HS-5 (cell line): ENCODE measurements at regions not wholly inside any gene's neighbourhood (a gene's known extent, or its start where the extent isn't known, plus 50 kb on each side); places are given as distances from the start of the nearest gene placed in this dataset.
"Not testable (repeated sequence)": the region's sequence is repeated elsewhere in the genome, so short reads cannot be mapped to it uniquely, and the experiment has no call there.

Source experiments
- DNase-seq: peaks from one replicate; pipeline ENCODE4 v3.0.0-alpha.2; 2012; ENCODE audit warnings: low read depth

DNA sequence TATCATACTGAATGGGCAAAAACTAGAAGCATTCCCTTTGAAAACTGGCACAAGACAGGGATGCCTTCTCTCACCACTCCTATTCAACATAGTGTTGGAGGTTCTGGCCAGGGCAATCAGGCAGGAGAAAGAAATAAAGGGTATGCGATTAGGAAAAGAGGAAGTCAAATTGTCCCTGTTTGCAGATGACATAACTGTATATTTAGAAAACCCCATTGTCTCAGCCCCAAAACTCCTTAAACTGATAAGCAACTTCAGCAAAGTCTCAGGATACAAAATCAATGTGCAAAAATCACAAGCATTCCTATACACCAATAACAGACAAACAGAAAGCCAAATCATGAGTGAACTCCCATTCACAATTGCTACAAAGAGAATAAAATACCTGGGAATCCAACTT is 52.5 kb upstream of the CCDC71L start:
- DNase-seq = not testable (repeated sequence)

DNA sequence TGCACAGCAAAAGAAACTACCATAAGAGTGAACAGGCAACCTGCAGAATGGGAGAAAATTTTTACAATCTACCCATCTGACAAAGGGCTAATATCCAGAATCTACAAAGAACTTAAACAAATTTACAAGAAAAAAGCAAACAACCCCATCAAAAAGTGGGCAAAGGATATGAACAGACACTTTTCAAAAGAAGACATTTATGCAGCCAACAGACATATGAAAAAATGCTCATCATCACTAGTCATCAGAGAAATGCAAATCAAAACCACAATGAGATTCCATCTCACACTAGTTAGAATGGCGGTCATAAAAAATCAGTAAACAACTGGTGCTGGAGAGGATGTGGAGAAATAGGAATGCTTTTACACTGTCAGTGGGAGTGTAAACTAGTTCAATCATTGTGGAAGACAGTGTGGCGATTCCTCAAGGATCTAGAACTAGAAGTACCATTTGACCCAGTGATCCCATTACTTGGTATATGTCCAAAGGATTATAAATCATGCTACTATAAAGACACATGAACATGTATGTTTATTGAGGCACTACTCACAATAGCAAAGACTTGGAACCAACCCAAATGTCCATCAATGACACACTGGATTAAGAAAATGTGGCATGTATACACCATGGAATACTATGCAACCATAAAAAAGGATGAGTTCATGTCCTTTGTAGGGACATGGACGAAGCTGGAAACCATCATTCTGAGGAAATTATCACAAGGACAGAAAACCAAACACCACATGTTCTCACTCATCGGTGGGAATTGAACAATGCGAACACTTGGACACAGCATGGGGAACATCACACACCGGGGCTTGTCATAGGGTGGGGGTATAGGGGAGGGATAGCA is 53.9 kb upstream of the CCDC71L start:
- not testable (repeated sequence) for DNase-seq

DNA sequence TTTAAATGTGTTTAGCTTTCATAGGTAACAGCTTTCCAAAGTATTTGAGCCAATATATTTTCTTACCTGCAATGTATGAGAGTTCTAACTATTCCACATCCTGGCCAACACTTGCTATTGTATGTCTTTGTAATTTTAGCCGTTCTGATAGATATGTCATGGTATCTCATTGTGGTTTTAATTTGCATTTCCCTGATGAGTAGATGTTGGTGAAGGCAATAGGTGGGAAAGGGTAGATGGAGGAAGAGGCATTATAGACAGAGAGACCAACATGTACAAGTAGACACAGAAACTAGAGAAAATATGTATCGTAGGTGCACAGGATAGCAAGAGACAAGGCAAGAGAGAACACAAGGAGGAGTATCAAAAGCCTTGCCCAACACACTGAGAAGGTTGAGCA is 54.8 kb upstream of the CCDC71L start:
- no peak for DNase-seq

DNA sequence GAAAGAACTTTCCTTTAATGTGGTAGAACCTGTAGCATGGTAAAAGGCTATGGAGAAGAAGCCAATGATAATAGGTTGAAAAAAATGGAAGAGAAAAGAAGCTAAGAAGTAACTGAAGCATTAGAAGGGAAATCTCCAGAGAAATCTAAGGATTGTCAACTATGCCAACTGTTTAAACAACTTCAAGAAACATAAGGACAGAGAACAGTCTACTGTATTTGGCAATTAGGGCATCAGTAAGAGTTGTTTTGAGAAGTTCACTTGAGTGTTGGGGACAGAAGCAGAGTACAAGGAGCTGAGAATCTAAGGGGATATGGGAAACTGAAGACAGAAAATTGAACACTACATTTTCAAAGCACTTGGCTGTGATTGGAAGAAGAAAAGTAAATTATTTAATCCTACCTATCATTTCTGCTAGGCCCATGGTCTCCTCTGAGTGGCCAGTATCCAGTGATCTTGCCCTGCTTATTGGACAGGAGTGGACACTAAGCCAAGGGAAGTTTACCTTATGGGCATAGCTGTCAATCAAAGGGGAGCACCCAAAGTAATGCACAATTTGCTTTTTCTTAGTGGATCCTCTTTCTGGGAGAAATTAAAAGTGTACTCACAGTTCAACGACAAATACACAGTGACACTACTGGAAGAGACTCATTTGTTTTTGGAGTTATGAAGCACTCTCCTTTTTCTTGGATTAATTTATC is 56.4 kb upstream of the CCDC71L start:
- no peak for DNase-seq

DNA sequence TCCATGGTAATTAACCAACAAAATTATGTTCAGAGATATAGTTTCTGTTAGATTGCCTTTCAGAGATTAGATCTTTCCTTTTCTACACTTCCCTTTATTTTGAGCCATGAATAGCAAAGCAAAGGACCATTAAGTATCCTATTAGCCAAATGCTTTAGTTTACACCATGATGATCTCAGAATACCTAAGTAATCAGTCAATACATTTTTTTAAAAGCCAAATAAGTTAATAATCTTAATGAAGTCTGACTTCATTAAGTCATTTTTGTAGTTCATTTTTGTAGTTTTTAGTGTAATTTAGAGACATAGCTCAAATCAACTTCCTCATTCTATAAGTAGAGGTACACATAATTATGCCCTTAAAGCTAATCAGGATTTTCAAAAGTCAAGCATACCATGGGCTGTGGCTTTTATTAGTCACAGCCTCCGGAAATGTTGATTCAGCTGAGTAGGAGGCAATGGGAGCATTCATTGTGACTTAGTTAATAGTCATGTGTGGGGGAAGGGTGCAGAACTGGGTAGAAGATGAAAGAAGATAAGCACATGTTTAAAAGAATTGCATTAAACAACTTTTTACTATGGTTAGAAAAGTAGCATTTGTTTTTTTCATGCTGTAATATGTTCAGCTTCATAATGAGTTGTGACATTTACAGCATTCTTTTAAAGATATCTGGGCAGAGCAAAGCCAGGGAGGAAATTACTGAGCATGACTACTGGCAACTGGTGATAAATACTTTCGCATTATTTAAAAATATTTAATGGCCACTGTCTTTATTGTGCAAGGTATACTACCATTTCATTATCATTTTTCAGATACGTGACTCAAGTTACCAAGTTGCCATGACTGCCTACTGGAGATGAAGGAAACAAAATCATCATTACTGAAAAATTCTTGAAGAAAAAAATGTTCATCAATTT is 57.3 kb upstream of the CCDC71L start:
- peak; percentile 87 for DNase-seq

DNA sequence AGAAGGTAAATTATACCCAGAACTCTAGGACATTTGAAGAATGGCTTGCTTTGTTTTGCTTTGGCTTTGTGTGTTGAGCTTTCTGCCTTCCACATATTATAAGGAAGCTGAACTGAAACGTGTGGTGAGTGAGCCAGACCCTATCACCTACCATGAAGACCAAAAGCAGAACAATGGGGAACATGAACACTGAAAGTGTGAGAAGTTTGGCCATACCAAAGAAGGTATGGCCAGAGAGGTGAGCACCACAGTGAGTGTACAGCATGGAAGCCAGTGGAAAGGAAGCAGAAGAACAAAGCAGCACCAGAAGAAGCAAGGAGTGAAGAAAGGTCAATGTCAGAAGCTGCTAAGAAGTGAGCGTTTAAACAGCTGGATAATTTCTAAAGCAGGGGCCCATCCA is 59.7 kb upstream of the CCDC71L start:
- DNase-seq = no peak

DNA sequence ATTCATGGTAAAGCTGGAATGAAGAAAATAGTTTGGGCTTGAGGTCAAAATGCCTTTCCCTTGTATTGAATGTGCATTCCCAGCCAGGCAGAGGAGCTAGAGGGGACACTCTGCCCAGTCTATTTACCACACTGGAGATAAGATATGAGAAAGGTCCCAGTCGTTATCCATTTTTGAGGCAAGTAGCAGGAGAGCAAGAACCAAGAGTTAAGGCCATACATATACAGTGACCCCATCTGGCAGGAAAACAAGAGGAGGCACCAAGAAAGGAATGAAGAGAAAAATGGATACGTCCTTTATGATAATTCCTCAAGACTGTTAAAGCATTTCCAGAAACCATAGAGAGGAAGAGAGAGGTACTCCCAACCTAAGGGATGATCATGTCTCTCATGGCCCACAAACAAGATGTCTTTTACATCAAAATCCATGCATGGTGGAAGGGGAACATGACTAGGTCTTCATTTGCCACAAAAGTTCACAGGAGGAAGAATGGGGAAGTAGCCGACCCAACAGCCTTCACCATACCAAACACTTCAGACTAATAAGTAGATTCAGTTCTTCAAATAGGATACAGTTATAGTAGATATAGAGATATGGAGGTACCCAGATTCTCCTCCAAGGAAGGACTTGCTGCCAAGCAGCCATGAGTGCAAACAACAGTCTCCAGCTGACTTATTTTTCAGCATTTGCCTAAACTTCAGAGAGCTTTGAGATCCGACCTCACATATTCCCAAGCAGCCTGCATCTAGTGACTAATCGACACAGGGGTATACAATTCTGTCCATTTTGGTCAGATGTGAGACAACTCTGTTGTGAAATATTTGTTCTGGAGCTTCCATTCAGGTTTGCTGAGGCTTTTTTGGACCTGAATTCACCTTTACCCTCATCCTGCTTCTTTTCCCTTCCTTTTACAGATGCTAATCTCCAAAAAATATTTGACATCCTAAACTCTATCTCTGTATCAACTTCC is 61.1 kb upstream of the CCDC71L start:
- no peak for DNase-seq

DNA sequence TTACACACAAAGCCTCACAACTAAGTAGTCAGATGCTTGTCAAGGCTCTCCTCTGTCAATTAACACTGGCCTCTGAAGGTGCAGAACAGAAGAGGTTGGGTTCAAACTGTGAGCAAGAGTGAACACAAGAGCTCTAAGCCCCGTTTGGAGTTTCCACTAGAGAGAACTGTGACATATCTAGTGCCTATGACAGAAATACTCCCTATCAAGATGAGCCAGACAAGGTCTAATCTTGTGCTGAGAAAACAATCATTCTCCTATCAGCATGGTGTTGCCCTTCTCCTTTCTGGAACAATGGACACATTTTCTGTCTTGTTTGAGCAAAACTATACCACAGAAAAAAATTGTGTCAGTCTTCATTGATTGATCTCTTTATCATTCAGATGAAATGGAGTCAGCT is 62.4 kb upstream of the CCDC71L start:
- no peak for DNase-seq

DNA sequence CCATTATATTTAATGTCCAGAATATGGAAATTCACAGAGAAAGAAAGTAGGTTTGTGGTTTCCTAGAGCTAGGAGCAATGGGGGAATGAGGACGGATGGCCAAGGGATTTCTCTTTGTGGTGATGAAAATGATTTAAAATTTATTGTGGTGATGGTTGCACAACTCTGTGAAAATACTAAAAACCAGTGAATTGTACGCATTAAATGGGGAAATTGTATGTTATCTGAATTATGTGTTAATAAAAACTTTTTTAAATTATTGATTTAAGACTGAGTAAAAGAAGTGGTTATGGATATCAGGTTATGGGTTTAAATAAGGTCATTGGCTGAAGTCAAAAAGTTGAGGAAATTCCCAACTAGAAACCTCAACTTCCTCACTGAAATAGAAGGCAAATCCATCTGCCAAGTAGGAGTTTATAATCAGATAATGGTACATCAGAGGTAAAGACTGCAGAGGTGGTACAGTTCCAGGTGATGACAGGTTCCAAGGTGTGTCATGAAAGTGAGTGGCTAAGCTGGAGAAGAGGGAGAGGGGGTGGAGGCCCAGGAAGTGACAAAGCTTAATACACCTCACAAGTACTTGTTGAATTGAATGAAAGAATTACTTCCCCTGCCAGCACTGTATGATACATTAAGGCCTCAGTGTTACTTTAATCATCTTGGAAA is 68.9 kb upstream of the CCDC71L start:
- DNase-seq = no peak

DNA sequence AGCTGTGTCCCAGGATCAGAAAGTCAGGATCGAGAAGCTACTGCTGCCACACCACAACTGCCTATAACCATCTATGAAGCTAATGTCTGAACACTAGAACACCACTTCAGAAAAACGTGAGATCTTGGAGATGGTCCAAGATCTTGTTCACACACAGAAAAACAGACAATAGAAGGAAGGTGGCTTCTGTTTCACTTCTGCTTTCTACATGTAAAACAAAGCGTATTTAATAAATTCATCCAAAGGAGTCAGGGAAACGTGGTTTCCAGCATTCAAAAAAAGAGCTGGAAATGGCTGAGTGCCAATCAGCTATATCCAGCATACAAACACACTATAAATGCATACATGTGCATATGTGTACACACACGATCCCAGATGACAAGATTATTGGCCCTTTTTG is 70.2 kb upstream of the CCDC71L start:
- no peak for DNase-seq

DNA sequence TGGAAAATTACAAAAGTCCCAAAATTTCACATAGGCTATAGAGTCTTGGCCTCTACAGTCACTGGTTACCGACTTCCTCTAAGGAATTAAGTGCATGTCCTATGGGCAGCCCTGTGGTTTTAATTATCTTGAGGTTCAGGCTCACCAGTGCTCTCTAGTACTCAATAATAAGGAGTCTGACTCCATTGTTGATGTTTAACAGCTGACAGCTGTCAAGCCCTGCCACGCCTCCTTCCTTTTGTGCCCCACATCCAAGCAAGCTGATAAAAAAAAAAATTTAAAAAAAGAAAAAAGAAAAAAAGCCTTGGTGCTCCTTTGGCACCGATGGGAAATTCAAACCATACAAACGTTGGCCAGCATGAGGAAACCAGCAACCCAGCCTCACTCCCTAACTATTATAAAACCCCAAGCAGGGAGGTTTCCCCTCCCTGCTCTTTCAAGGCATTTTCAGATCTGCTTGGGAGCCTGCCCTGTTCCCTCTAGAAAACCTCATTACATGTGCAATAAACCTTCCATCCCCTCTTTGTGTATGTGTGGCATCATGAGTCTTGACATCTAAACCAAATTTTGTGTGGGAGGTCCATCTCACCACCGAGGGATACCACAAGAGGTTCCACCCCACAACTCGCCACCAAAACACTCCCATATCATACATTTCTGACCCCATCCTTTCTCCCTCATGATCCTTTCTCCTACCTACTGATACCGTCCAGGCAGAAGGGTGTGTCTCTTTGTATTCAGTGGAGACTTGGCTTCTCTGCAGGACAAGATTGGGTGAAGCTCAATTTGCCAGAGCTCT is 70.9 kb upstream of the CCDC71L start:
- no peak for DNase-seq

DNA sequence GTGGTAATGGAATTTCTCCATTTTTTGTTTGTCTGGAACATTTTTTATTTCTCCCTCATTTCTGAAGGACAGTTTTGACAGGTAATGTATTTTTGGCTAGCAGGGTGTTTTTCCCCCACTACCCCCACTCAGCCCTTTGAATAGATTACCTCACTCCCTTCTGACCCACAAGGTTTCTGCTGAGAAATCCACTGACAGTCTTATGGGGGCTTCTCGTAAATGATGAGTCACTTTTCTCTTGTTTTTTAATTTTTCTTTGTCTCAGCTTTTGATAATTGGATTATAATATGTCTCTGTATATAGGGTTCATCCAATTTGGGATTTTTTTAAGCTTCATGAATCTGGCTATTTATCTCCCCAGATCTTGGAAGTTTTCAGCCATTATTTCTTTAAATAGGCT is 74.7 kb upstream of the CCDC71L start:
- DNase-seq = no peak

DNA sequence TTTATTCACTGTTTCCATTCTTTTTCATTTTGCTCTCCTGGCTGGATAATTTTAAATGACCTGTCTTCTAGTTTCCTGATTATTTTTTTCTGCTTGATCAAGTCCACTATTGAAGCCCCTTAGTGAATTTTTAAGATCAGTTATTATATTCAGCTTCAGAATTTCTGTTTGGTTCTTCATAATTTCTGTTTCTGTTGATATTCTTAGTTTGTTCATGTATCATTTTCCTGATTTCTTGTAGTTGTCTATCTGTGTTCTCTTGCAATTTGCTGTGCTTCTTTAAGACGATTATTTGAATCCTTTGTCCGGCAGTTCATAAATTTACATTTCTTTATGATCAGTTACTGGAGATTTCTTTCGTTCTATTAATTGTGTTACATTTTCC is 75.2 kb upstream of the CCDC71L start:
- no peak for DNase-seq

DNA sequence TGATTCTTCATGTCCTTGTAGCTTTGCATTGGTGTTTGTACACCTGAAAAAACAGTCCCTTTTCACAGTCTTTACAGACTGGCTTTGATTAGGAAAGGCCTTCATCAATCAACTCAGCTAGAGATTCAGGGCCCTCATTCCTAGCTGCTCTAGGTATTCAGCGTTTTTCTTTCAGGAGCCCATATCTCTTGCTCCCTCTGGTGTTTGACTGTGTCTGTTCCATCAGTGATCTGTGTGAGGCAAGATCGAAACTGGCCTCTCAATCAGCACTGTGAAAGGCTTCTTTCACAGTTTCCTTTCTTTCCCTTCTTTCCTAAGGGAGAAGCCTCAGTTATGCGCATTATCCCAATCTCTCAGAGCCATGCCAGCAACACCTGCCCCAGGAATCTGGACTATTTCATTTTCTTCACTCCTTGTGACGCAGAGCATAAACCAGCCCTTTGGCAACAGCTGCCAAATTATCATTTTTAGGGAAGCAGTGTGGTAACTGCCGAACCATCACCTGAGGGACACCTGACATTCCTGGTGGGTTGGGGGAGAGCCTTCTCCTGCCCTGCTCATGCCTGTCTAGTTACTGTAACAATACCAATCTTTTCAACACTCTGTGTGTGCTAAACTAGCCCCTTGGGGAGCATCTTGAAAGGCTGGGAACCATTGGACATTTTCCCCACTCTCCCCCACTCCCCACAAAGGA is 75.7 kb upstream of the CCDC71L start:
- peak; percentile 19 for DNase-seq

DNA sequence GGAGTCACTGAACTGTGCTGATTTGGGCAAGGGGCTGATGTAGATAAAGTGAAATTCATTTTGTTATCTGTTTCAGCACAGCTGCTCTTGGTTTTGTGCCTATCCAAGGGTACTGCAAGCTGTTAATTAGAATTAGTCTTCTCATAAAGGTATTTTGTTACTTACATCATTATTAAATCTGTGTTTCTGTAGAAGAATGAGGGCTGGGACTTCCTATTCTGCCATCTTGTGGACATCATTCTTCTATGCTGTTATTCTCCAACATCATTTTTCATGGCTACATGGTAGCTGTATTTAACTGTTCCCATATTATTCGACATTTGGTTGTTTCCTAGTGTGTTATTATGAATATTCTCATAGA is 76.2 kb upstream of the CCDC71L start:
- no peak for DNase-seq

DNA sequence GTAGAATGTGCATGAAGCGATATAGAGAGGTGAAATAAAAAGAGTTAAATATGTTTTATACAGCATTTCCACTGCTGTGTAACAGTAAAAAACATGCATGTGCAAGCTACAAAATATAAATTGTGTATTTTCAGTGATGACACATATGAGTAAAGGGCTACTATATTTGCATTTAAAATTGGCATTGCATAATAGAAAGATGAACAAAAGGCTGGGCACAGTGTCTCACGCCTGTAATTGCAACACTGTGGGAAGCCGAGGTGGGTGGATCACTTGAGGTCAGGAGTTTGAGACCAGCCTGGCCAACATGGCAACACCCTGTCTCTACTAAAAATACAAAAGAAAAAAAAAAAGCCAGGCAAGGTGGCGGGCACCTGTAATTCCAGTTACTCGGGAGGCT is 79.8 kb upstream of the CCDC71L start:
- DNase-seq = no peak

DNA sequence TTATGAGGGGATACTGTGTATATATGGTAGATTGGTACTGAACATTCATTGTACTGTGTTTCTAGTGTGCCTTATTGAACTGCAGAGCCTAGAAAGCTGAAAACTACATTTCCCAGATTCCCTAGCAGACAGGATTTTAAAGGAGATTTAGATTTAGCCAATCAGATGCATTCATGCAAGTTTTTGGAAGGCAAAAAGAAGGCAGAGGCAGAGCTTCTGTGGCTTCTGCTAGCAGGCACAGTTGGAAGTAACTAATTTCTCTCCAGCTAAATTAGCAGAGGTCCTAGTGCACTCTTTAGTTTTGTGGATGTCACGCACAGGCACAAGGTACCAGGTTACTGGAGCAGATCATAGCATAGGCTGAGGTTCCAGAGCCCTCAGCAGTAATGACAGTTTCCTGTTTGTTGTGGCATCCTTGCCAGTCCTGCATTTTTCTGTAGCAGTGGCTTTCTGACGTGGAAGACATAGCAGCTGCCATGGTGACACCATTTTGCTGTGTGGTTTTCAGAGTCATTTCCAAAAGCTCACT is 83.7 kb upstream of the CCDC71L start:
- DNase-seq = no peak

DNA sequence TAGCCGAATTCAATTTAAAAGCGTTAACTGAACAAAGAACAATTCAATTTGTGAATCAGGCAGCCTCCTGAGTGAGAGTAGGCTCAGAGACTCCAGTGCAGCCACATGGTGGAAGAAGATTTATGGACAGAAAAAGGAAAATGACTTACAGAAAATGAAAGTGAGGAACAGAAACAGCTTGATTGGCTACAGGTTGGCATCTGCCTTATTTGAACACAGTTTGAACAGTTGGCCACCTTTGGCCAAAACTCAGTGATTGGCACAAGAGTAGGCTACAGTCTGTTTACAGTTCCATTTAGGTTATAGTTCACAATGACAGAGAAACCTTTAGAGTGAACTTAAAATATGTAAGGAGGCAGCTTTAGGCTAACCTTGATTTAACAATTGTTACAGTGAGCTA is 86.3 kb upstream of the CCDC71L start:
- not testable (repeated sequence) for DNase-seq

DNA sequence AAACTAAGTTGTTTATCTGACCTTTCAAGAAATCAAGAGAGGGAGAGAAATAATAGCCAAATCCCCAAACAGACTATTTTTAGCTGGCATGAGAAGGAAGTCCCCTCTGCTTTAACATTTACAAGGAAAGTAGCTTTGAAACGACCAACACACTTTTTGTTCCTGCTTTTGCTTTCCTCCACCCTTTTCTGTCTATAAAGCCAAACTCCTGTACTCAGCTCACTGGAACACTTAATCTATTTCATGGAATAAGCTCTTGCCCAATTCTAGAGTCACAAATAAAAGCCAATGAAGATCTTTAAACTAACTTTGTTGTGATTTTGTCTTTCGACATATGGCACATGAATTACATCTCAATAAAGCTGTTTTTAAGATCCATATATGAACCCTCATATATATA is 86.8 kb upstream of the CCDC71L start:
- DNase-seq = no peak
